ENCODE measurements at regions not wholly inside any gene's neighbourhood (a gene's known extent, or its start where the extent isn't known, plus 50 kb on each side); places are given as distances from the start of the nearest gene placed in this dataset.

GRCh38 chr10:88196291-88196690 lies 332.9 kb downstream of the PTEN start:
- DNase-seq: peak; percentile 2 to 3
- no peak for TF ChIP-seq POLR2A (IDR thresholded peaks at IDR 0.05; ENCODE audit: low read length)
- TF ChIP-seq GATA1 (IDR thresholded peaks at IDR 0.05; ENCODE audit: low read depth, low read length): no peak

DNA sequence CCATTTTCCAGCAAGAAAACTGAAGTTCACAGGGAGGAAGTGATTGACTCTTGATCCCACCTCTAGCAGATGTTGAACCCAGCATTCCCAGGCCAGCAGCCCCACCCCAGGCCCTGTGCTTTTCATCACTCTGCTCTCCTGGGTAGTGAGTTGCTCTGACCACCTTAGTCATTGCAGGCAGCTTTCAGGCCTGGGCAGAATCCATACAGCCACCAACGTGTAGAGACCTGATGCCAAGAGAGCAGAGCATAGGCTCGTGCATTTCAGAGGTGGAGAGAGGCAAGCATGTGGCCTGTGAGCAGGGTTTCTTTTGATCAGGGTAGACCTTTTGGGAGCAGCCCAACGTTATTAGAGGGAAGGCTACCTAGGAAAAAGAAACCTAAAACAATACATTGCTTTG lies 334.6 kb downstream of the PTEN start:
- no peak for DNase-seq
- TF ChIP-seq GATA1 (IDR thresholded peaks at IDR 0.05; ENCODE audit: low read depth, low read length) (no peak), POLR2A (IDR thresholded peaks at IDR 0.05; ENCODE audit: low read length) (no peak)

DNA sequence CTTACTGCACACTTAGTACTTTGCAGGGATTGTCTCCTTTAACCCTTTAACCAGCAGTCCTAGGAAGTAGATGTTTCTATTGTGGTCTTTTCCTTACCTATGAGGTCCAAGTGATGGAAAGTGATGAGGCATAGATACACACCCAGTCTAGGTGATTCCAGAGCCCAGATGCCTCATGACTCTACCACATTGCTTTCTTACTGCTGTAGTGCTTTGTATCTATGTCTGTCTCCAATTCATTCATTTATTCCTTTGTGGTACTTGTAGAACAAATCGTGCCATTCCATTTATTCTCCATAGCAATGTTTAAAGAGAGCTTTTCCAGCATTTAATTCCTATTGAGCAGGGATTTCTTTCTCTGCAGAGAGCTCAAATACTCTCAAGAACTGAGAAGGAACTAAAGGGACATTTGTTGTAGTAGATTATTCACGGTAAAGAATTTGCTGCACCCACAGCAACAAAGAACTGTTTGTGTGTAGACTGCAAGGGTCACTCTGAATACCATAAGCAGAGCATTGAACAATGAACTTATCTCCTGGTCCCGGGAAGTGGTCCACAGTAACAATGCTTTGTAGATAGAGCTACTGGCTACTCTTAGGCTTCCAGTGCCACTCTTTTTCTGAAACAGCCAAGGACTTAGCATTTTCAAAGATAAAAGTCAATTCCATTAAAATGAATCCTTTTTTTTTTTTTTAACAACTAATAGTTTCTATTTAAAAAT lies 337.0 kb downstream of the PTEN start:
- DNase-seq: no peak

GRCh38 chr10:88205842-88206446 lies 342.5 kb downstream of the PTEN start:
- DNase-seq: no peak
- TF ChIP-seq POLR2A (IDR thresholded peaks at IDR 0.05; ENCODE audit: low read length) (no peak), GATA1 (IDR thresholded peaks at IDR 0.05; ENCODE audit: low read depth, low read length) (no peak)

More for the DNA sequence above, 337.0 kb downstream of the PTEN start:
- TF ChIP-seq POLR2A (IDR thresholded peaks at IDR 0.05; ENCODE audit: low read length) (no peak), GATA1 (IDR thresholded peaks at IDR 0.05; ENCODE audit: low read depth, low read length) (no peak)

GRCh38 chr10:88207121-88207546 lies 343.7 kb downstream of the PTEN start:
- TF ChIP-seq POLR2A (IDR thresholded peaks at IDR 0.05; ENCODE audit: low read length): no peak
- TF ChIP-seq GATA1 (IDR thresholded peaks at IDR 0.05; ENCODE audit: low read depth, low read length): no peak
- no peak for DNase-seq

- no peak for DNase-seq
- TF ChIP-seq POLR2A (IDR thresholded peaks at IDR 0.05; ENCODE audit: low read length) (no peak), GATA1 (IDR thresholded peaks at IDR 0.05; ENCODE audit: low read depth, low read length) (no peak)
Measured at GRCh38 chr10:88209231-88209630, 345.8 kb downstream of the PTEN start.

GRCh38 chr10:88209837-88210561 lies 346.6 kb downstream of the PTEN start:
- no peak for DNase-seq
- no peak for TF ChIP-seq POLR2A (IDR thresholded peaks at IDR 0.05; ENCODE audit: low read length)
- no peak for TF ChIP-seq GATA1 (IDR thresholded peaks at IDR 0.05; ENCODE audit: low read depth, low read length)

- no peak for TF ChIP-seq GATA1 (IDR thresholded peaks at IDR 0.05; ENCODE audit: low read depth, low read length)
- TF ChIP-seq POLR2A (IDR thresholded peaks at IDR 0.05; ENCODE audit: low read length): no peak
Measured at GRCh38 chr10:88211230-88211629, 347.8 kb downstream of the PTEN start.

DNA sequence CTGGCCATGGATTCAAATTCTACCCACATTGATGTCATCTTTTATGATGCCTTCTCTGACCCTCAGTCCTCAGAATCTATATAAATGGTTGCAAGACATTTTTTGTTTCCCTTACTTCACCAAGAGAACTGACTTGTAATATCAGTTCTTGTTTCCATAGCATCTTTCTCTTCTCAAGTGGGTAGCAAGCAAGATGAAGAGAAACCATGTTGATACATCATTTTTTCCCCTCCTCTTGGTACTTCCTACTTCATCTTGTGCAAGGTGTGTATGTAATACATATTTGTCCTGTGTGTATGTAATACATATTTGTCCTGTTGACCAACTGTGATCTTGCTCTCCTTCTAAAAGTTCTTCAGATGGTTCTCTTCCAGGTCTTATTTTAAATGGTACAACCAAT lies 348.6 kb downstream of the PTEN start:
- no peak for TF ChIP-seq GATA1 (IDR thresholded peaks at IDR 0.05; ENCODE audit: low read depth, low read length)
- TF ChIP-seq POLR2A (IDR thresholded peaks at IDR 0.05; ENCODE audit: low read length): no peak
- no peak for DNase-seq

More at GRCh38 chr10:88211230-88211629, 347.8 kb downstream of the PTEN start:
- DNase-seq: no peak

- TF ChIP-seq GATA1 (IDR thresholded peaks at IDR 0.05; ENCODE audit: low read depth, low read length) (no peak), POLR2A (IDR thresholded peaks at IDR 0.05; ENCODE audit: low read length) (no peak)
- DNase-seq: no peak
Measured at GRCh38 chr10:88213065-88213605, 349.7 kb downstream of the PTEN start.

- TF ChIP-seq GATA1 (IDR thresholded peaks at IDR 0.05; ENCODE audit: low read depth, low read length) (no peak), POLR2A (IDR thresholded peaks at IDR 0.05; ENCODE audit: low read length) (no peak)
- DNase-seq: peak; percentile 39 to 65
Measured at GRCh38 chr10:88216976-88217375, 353.6 kb downstream of the PTEN start.

- no peak for DNase-seq
- TF ChIP-seq POLR2A (IDR thresholded peaks at IDR 0.05; ENCODE audit: low read length) (no peak), GATA1 (IDR thresholded peaks at IDR 0.05; ENCODE audit: low read depth, low read length) (no peak)
Measured at GRCh38 chr10:88218362-88218761, 354.9 kb downstream of the PTEN start.

DNA sequence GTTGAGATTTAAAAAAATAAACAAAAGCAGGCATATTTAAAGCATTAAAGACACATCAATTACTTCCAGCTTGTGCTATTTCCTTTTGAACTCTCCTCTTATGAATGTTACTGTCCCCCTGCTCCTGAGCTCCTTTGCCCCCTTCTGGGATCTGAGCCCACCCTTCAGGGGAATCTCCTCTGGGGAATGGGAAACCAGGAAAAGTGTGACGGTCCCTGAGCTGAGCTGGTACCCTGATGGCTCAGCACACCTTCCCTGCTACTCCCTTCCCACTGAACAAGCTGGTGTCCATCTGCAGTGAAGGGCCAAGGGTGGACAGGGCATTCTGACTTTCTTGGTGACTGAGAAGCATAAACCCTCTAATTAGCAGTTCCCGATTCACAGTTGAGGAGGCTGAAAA lies 356.3 kb downstream of the PTEN start:
- no peak for DNase-seq
- TF ChIP-seq POLR2A (IDR thresholded peaks at IDR 0.05; ENCODE audit: low read length): no peak
- TF ChIP-seq GATA1 (IDR thresholded peaks at IDR 0.05; ENCODE audit: low read depth, low read length): no peak

All from erythroblast (primary cell).